ENCODE measurements at regions not wholly inside any gene's neighbourhood (a gene's known extent, or its start where the extent isn't known, plus 50 kb on each side); places are given as distances from the start of the nearest gene placed in this dataset.

DNA sequence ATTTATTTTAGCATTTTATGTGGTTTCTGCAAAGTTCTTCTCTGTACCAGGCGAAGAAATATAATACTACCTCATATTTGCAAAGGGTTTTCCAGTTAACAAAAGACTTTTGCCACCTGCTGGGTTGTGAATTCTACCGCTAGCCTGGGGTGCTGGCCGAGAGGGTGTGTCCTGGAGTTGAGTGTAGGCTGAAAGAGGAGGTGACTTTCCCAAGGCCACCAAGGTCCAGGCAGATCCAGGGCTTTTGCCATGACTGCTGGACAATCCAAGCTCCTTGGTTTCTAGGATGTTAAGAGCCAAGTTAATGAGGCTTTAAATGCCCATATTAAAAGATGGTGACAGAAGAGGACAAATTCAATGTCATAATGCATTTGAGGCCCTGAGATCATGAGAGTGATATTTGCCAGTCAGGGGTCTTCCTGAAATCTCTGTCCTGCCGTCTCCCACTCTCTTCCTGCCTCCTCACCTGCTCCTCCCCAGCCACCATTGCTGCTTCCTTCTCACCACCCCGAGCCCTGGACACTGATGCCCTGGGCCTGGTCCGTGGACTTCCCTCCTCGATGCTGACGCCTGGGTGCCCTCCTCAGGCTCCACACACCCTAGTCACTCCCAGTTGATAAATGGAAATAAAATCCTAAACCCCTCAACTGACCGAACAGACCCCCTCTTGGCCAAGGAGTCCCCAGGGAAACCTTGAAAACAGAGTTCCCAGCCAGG is 825.6 kb downstream of the TBC1D22A start (continued):
- TF ChIP-seq, protein P1, sequence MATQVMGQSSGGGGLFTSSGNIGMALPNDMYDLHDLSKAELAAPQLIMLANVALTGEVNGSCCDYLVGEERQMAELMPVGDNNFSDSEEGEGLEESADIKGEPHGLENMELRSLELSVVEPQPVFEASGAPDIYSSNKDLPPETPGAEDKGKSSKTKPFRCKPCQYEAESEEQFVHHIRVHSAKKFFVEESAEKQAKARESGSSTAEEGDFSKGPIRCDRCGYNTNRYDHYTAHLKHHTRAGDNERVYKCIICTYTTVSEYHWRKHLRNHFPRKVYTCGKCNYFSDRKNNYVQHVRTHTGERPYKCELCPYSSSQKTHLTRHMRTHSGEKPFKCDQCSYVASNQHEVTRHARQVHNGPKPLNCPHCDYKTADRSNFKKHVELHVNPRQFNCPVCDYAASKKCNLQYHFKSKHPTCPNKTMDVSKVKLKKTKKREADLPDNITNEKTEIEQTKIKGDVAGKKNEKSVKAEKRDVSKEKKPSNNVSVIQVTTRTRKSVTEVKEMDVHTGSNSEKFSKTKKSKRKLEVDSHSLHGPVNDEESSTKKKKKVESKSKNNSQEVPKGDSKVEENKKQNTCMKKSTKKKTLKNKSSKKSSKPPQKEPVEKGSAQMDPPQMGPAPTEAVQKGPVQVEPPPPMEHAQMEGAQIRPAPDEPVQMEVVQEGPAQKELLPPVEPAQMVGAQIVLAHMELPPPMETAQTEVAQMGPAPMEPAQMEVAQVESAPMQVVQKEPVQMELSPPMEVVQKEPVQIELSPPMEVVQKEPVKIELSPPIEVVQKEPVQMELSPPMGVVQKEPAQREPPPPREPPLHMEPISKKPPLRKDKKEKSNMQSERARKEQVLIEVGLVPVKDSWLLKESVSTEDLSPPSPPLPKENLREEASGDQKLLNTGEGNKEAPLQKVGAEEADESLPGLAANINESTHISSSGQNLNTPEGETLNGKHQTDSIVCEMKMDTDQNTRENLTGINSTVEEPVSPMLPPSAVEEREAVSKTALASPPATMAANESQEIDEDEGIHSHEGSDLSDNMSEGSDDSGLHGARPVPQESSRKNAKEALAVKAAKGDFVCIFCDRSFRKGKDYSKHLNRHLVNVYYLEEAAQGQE (IDR thresholded peaks at IDR 0.05; ENCODE audit: low read depth) = no peak
- TF ChIP-seq CBX3 (IDR thresholded peaks at IDR 0.05; ENCODE audit: low read depth) (no peak), EGR1 (IDR thresholded peaks at IDR 0.05; ENCODE audit: low read depth) (no peak)

DNA sequence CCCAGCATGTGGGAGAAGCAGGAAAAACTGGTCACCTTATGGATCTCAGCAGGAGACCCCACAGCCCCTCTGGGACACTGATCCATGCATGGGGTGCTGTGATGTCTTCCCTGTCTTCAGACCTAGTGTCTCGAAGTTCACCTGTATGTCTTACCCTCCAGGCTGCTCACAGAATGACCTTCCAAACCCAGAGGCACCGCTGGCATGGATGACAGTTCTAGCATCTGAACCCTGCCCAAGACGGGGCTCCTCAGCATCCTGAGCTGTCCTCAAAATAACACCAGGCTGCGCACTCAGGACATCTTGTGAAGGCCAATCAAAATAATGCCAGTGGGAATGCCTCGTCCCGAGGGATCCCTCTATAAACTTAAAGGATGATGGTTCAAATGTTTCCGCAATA is 824.9 kb downstream of the TBC1D22A start:
- CTCF ChIA-PET = no interaction called here

More for the DNA sequence above, 824.9 kb downstream of the TBC1D22A start:
- no peak overlapping the region for H3K27ac ChIP-seq (ENCODE audit: low read depth, low read length)
- no peaks in the 10 kb centered on the region for H3K36me3 ChIP-seq (ENCODE audit: control insufficient read depth in 1 of 2, insufficient read depth in 2 of 2, low read length in 2 of 2)
- no peak overlapping the region for H3K9ac ChIP-seq (ENCODE audit: low read length)
- BruUV-seq (replicated peaks) = no TSS peak
- H3K79me2 ChIP-seq (ENCODE audit: insufficient read depth, low read length) = no peaks in the 10 kb centered on the region
- 0 out of 4 replicates have a peak, but pooled peaks cover 0 to 2% of the 10 kb centered on the region in 2 experiments for H3K9me3 ChIP-seq (ENCODE audit: control insufficient read depth in 1 of 2, insufficient read depth in 1 of 2, low read depth in 1 of 2, low read length in 2 of 2)
- no peaks in the 10 kb centered on the region for H3K4me1 ChIP-seq (ENCODE audit: control insufficient read depth in 1 of 2, insufficient read depth in 2 of 2, low read length in 2 of 2)
- ChIA-PET RAD21 (ENCODE audit: low non-redundant PET in 1 of 2, low total read pairs in 2 of 2, uncharacterized antibody in 2 of 2, unreplicated experiment in 2 of 2) (no interaction called here), POLR2A (no interaction called here)
- DNase-seq (ENCODE audit: low read depth, low spot score) (no peak), ATAC-seq (no peak)
- H3K4me3 ChIP-seq (replicated peaks in 1 of 2; ENCODE audit: low read depth in 1 of 2, low read length in 2 of 2) = no peak overlapping the region
- TF ChIP-seq POLR2AphosphoS5 (IDR thresholded peaks at IDR 0.05; ENCODE audit: low read depth, low read length) (no peak), EGR1 (IDR thresholded peaks at IDR 0.05; ENCODE audit: low read depth) (no peak), YY1 (IDR thresholded peaks at IDR 0.05; ENCODE audit: extremely low read depth, insufficient replicate concordance, low read depth, low read length) (no peak), ZNF274 (IDR thresholded peaks at IDR 0.05; ENCODE audit: low read depth, low read length) (no peak), CBX3 (IDR thresholded peaks at IDR 0.05; ENCODE audit: low read depth) (no peak), RAD21 (IDR thresholded peaks at IDR 0.05; ENCODE audit: low read depth) (no peak), TCF7L2 (IDR thresholded peaks at IDR 0.05; ENCODE audit: borderline replicate concordance, extremely low read depth, insufficient read depth, insufficient read length) (no peak), JUND (IDR thresholded peaks at IDR 0.05) (no peak)
- TF ChIP-seq, protein P2, sequence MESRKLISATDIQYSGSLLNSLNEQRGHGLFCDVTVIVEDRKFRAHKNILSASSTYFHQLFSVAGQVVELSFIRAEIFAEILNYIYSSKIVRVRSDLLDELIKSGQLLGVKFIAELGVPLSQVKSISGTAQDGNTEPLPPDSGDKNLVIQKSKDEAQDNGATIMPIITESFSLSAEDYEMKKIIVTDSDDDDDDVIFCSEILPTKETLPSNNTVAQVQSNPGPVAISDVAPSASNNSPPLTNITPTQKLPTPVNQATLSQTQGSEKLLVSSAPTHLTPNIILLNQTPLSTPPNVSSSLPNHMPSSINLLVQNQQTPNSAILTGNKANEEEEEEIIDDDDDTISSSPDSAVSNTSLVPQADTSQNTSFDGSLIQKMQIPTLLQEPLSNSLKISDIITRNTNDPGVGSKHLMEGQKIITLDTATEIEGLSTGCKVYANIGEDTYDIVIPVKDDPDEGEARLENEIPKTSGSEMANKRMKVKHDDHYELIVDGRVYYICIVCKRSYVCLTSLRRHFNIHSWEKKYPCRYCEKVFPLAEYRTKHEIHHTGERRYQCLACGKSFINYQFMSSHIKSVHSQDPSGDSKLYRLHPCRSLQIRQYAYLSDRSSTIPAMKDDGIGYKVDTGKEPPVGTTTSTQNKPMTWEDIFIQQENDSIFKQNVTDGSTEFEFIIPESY (IDR thresholded peaks at IDR 0.05; ENCODE audit: extremely low read depth, insufficient replicate concordance, low read length) = no peak
- TF ChIP-seq, protein P1 (IDR thresholded peaks at IDR 0.05; ENCODE audit: low read depth) = no peak
- TF ChIP-seq, protein P3, sequence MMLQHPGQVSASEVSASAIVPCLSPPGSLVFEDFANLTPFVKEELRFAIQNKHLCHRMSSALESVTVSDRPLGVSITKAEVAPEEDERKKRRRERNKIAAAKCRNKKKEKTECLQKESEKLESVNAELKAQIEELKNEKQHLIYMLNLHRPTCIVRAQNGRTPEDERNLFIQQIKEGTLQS (IDR thresholded peaks at IDR 0.05) = no peak
- TF ChIP-seq, protein P4, sequence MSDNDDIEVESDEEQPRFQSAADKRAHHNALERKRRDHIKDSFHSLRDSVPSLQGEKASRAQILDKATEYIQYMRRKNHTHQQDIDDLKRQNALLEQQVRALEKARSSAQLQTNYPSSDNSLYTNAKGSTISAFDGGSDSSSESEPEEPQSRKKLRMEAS (IDR thresholded peaks at IDR 0.05) = no peak
- no peak overlapping the region for H3K4me2 ChIP-seq (ENCODE audit: low read length)
- no peak overlapping the region for H2AFZ ChIP-seq (ENCODE audit: low read depth, low read length, poor library complexity, severe bottlenecking)
- H3K9me2 ChIP-seq (ENCODE audit: insufficient read depth) = no peaks in the 10 kb centered on the region
- intact Hi-C loops (cut with micrococcal nuclease) = no loop called here
- H3K27me3 ChIP-seq (ENCODE audit: insufficient read depth, low read length) = no peaks in the 10 kb centered on the region
- no peaks in the 10 kb centered on the region for H4K20me1 ChIP-seq (ENCODE audit: insufficient read depth)
